ENCODE measurements at regions not wholly inside any gene's neighbourhood (a gene's known extent, or its start where the extent isn't known, plus 50 kb on each side); places are given as distances from the start of the nearest gene placed in this dataset.

DNA sequence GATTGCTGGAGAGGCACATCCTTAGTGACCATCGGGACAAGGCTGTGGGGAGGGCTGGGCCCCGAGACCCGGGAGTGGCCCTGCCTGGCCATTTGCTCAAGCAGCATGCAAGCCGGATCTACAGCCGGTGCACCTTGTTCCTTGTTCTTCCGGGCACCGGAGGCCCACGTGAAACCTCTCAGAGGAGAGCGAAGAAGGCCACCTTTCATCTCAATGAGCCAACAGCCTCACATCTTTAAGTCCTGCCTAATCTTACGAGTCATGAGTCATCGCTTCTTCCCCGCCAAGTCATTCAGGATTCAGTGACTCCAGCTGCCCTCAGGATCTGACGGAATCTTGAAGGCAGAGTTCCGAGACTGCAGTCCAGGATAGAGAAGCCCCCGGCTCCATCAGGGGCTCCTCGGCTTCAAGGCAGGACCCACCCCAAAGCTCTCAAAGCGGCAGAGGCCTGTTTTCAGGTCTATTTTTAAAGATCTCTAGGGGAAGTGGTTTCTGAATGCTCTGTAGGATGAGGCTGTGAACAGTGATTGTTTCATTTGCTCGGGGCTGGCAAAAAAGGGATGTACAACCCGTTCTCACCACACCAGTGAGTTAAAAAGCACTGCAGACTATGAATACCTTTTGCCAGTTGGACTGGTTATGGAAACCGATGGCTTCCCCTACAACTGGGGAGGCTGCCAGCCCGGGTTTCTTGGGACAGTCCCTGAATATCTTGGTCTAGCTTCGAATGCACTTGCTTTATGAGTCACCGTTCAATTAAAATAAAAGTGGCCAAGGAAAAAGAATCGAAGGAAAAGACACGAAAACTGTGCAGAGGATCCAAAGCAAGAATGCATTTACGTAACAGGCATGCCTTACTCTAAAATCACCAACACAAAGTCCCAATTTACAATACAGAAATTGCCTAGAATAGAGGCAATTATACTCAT is 57.2 kb upstream of the ECHDC3 start:
- TF ChIP-seq, protein P1, sequence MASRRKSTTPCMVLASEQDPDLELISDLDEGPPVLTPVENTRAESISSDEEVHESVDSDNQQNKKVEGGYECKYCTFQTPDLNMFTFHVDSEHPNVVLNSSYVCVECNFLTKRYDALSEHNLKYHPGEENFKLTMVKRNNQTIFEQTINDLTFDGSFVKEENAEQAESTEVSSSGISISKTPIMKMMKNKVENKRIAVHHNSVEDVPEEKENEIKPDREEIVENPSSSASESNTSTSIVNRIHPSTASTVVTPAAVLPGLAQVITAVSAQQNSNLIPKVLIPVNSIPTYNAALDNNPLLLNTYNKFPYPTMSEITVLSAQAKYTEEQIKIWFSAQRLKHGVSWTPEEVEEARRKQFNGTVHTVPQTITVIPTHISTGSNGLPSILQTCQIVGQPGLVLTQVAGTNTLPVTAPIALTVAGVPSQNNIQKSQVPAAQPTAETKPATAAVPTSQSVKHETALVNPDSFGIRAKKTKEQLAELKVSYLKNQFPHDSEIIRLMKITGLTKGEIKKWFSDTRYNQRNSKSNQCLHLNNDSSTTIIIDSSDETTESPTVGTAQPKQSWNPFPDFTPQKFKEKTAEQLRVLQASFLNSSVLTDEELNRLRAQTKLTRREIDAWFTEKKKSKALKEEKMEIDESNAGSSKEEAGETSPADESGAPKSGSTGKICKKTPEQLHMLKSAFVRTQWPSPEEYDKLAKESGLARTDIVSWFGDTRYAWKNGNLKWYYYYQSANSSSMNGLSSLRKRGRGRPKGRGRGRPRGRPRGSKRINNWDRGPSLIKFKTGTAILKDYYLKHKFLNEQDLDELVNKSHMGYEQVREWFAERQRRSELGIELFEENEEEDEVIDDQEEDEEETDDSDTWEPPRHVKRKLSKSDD (CRISPR knock-in tag; IDR thresholded peaks at IDR 0.05; ENCODE audit: low read depth) = no peak
- TF ChIP-seq MXI1 (IDR thresholded peaks at IDR 0.05; ENCODE audit: borderline replicate concordance, low read depth, low read length) = no peak
- TF ChIP-seq ZNF552 (CRISPR knock-in tag; IDR thresholded peaks at IDR 0.05; ENCODE audit: borderline replicate concordance) = no peak
- no peak for TF ChIP-seq CAMTA2 (CRISPR knock-in tag; IDR thresholded peaks at IDR 0.05; ENCODE audit: borderline replicate concordance)
- no peak for TF ChIP-seq POLR2AphosphoS5 (IDR thresholded peaks at IDR 0.05; ENCODE audit: low read depth, low read length)
- no peak for TF ChIP-seq ZNF577 (CRISPR knock-in tag; IDR thresholded peaks at IDR 0.05; ENCODE audit: borderline replicate concordance, low read depth)
- TF ChIP-seq, protein P2, sequence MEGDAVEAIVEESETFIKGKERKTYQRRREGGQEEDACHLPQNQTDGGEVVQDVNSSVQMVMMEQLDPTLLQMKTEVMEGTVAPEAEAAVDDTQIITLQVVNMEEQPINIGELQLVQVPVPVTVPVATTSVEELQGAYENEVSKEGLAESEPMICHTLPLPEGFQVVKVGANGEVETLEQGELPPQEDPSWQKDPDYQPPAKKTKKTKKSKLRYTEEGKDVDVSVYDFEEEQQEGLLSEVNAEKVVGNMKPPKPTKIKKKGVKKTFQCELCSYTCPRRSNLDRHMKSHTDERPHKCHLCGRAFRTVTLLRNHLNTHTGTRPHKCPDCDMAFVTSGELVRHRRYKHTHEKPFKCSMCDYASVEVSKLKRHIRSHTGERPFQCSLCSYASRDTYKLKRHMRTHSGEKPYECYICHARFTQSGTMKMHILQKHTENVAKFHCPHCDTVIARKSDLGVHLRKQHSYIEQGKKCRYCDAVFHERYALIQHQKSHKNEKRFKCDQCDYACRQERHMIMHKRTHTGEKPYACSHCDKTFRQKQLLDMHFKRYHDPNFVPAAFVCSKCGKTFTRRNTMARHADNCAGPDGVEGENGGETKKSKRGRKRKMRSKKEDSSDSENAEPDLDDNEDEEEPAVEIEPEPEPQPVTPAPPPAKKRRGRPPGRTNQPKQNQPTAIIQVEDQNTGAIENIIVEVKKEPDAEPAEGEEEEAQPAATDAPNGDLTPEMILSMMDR (CRISPR knock-in tag; IDR thresholded peaks at IDR 0.05) = no peak
- TF ChIP-seq, protein P3, sequence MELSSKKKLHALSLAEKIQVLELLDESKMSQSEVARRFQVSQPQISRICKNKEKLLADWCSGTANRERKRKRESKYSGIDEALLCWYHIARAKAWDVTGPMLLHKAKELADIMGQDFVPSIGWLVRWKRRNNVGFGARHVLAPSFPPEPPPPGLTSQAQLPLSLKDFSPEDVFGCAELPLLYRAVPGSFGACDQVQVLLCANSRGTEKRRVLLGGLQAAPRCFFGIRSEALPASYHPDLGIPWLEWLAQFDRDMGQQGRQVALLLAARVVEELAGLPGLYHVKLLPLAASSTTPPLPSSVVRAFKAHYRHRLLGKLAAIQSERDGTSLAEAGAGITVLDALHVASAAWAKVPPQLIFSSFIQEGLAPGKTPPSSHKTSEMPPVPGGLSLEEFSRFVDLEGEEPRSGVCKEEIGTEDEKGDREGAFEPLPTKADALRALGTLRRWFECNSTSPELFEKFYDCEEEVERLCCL (CRISPR knock-in tag; IDR thresholded peaks at IDR 0.05; ENCODE audit: borderline replicate concordance) = no peak
